Activated CD4-positive, alpha-beta memory T cell treated with anti-CD3 and anti-CD28 coated beads for 36 hours (primary cell): ENCODE measurements at regions not wholly inside any gene's neighbourhood (a gene's known extent, or its start where the extent isn't known, plus 50 kb on each side); places are given as distances from the start of the nearest gene placed in this dataset.
"Not testable (repeated sequence)": the region's sequence is repeated elsewhere in the genome, so short reads cannot be mapped to it uniquely, and the experiment has no call there.

ENCODE experiments used
- CTCF ChIA-PET: fragments of 350-600 bp; sonication (Branson Sonifier 250); formaldehyde crosslinking; loops from one replicate; lab custom pipeline; 2021; ENCODE audit warnings: antibody characterized with exemption, inconsistent platforms; lab: Charles Lee
- POLR2A ChIA-PET: fragments of 350-600 bp; sonication (Branson Sonifier 250); formaldehyde crosslinking; loops from one replicate; lab custom pipeline; 2021; ENCODE audit warnings: antibody characterized with exemption; lab: Charles Lee
- DNase-seq: peaks from one replicate; pipeline ENCODE4 v3.0.0-alpha.2; 2020
- H3K27ac Mint-ChIP-seq: one replicate; pipeline ENCODE4 v1.8.0; 2021; ENCODE audit warnings: mixed read lengths
- H3K27me3 Mint-ChIP-seq: one replicate; pipeline ENCODE4 v1.8.0; 2021; ENCODE audit warnings: mixed read lengths
- H3K36me3 Mint-ChIP-seq: one replicate; pipeline ENCODE4 v1.8.0; 2021; ENCODE audit warnings: mixed read lengths
- H3K4me1 Mint-ChIP-seq: one replicate; pipeline ENCODE4 v1.8.0; 2021; ENCODE audit warnings: low read depth, mixed read lengths
- H3K4me3 Mint-ChIP-seq: one replicate; pipeline ENCODE4 v1.8.0; 2021; ENCODE audit warnings: mild to moderate bottlenecking, mixed read lengths
- H3K9me3 Mint-ChIP-seq: one replicate; pipeline ENCODE4 v1.8.0; 2021; ENCODE audit warnings: mixed read lengths
- intact Hi-C: fragments of 100-400 bp; cut with micrococcal nuclease; formaldehyde crosslinking; loops from one replicate; pipeline ENCODE4 v1.15.1; 2023

DNA sequence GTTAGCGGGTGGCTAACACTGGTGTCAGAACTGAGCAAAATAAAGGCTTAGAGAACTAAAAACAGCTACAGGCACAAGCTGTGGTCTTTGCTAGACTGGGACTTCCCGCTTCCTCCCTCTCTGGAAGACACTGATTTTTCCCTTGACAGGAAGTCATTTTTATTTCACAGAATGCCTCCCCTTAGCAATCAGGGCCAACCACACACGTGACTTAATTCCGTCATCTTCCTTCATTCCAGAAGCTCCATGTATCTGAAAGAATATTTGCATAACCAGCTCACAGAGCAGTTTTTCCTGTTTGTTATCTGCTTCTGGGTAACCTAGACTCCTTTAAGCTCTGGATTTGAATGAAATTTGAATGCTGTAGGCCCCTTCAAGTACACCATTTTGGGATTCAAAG is 327.5 kb upstream of the FRG1 start:
- no peak for DNase-seq
- peaks cover 6% of the 10 kb centered on the region for H3K9me3 Mint-ChIP-seq
- H3K4me1 Mint-ChIP-seq = no peaks in the 10 kb centered on the region
- no peaks in the 10 kb centered on the region for H3K27me3 Mint-ChIP-seq
- no peak overlapping the region for H3K27ac Mint-ChIP-seq
- intact Hi-C loops = no loop called here
- ChIA-PET CTCF (no interaction called here), POLR2A (no interaction called here)
- no peaks in the 10 kb centered on the region for H3K36me3 Mint-ChIP-seq
- no peak overlapping the region for H3K4me3 Mint-ChIP-seq

DNA sequence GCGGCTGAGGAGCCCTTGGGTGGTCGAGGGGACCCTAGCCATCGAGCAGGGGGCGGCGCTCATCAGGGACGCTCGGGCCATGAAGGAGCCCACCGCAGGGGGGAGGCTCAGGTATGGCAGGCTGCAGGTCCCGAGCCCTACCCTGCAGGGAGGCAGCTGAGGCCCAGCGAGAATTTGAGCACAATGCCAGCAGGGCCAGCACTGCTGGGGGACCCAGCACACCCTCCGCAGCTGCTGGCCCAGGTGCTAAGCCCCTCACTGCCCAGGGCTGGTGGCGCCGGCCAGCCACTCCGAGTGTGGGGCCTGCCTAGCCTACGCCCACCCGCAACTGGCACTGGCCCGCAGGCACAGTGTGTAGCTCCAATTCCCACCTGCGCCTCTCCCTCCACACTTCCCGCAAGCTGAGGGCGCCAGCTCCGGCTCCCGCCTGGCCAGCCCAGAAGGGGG is 325.4 kb upstream of the FRG1 start:
- Mint-ChIP-seq H3K36me3 (no peaks in the 10 kb centered on the region), H3K9me3 (peaks cover 6% of the 10 kb centered on the region), H3K4me3 (no peak overlapping the region), H3K4me1 (no peaks in the 10 kb centered on the region), H3K27me3 (no peaks in the 10 kb centered on the region), H3K27ac (no peak overlapping the region)
- intact Hi-C loops = no loop called here
- ChIA-PET POLR2A (no interaction called here), CTCF (no interaction called here)
- DNase-seq = no peak

DNA sequence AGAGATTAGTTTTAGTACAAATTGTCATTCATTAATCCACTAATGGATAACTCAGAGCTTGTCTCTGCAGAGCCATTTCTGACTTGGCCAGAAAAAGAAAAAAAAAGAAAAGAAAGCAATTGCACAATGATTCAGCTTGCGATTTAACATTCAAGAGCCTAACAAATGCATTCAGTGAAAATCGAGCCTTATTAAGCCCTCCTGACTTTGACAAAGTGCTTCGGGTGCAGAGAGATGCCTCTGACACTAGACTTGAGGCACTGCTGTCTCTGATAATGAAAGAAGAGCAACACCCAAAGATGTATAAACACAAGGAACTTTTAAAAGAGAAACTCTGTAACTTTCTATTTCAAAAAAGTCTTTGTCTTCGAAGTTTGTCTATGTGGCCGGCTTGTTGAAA is 322.9 kb upstream of the FRG1 start:
- intact Hi-C loops, H3K4me3 Mint-ChIP-seq, CTCF ChIA-PET, DNase-seq, H3K4me1 Mint-ChIP-seq, H3K36me3 Mint-ChIP-seq, POLR2A ChIA-PET, H3K9me3 Mint-ChIP-seq, H3K27ac Mint-ChIP-seq, H3K27me3 Mint-ChIP-seq: not testable (repeated sequence)

DNA sequence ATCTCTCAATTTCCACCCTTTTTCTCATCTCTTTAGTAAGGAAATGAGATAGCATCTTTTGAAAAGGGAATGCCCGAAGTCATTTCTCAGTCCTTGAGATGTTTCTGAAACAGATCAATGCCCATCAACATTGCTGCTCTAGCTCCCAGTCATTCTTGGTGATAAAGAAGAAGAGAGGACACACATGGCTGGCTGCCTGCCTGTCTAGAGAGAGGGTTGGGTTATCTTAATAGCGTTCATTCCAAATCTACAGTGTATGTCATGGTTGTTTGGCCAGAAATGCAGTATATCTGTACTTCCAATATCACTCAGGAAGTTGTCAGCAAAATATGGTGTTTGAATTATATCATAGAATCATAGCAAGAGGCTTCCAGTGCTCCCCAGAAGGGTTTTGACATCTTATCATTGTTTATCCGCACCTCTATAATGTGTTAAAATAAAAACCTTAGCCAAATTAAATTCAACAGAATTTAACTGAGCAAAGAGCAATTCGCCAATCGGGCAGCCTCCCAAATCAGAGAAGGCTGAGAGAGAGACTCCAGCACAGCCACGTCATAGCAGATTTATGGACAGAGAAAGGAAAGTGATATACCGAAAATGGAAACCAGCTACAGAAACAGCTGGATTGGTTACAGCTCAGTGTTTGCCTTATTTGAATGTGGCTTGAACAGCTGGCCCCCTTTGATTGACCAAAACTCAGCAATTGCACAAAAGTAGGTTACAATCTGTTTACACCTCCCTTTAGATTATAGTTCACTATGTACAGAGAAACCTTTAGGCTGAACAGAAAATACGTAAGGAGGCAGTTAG is 321.0 kb upstream of the FRG1 start:
- H3K36me3 Mint-ChIP-seq, H3K4me1 Mint-ChIP-seq, H3K9me3 Mint-ChIP-seq, H3K27ac Mint-ChIP-seq, intact Hi-C loops, H3K27me3 Mint-ChIP-seq, POLR2A ChIA-PET, DNase-seq, H3K4me3 Mint-ChIP-seq, CTCF ChIA-PET: not testable (repeated sequence)

DNA sequence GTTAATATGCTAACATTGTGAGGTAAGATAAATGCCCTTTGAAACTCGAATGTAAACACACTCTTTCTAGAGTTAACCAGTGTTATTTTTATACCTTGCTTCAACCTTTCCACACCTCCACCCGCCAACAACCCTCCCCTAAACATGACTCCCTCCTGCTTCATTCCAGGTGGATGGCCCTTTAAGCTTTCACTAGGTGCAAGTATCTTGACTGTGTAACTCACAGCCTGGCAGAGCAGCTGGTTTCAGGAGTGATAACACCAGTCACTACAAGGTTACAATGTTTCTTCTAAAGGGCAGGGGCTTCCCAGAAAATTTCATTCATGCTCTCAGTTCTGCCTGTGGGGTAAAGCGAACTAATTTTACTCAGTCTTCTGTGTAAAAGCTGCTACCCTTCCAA is 318.1 kb upstream of the FRG1 start:
- H3K36me3 Mint-ChIP-seq, H3K9me3 Mint-ChIP-seq, CTCF ChIA-PET, DNase-seq, H3K4me1 Mint-ChIP-seq, H3K27ac Mint-ChIP-seq, H3K27me3 Mint-ChIP-seq, POLR2A ChIA-PET, intact Hi-C loops, H3K4me3 Mint-ChIP-seq: not testable (repeated sequence)

DNA sequence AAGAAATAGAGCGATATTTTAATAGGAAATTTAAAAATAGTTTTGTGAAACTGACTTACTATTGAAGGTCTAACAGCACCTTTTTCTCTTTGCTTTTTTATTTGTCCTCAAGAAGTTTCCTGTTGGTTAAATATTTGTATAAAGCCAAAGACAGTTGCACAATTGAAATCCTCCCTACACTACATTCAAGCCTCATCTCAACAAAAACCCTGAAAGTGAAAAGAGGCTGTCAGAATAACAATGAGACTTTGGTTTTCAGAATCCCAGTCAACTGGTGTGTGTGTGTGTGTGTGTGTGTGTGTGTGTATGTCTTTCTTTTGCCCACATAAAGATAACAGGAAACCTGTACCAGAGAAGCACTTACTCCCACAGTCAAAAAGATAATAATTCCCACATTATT is 313.6 kb upstream of the FRG1 start:
- POLR2A ChIA-PET, H3K27me3 Mint-ChIP-seq, H3K36me3 Mint-ChIP-seq, intact Hi-C loops, CTCF ChIA-PET, H3K27ac Mint-ChIP-seq, H3K4me1 Mint-ChIP-seq, DNase-seq, H3K9me3 Mint-ChIP-seq, H3K4me3 Mint-ChIP-seq: not testable (repeated sequence)

DNA sequence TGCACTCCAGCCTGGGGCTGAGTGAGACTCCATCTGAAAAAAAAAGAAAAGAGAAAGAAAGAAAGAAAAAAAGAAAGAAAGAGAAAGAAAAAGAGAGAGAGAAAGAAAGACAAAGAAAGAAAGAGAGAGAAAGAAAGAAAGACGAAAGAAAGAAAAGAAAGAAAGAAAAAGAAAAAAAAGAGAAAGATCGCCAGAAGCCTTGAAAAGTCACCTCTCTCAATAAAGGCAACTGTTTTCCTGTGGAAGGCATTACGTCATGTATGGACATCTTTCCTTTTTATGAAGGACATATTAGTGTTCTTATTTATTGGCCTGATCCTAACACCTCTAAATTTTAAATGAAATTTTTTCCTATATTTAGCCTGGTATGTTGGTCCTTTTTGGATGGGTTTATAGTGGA is 310.9 kb upstream of the FRG1 start:
- intact Hi-C loops, H3K4me1 Mint-ChIP-seq, DNase-seq, POLR2A ChIA-PET, H3K36me3 Mint-ChIP-seq, H3K27ac Mint-ChIP-seq, H3K27me3 Mint-ChIP-seq, CTCF ChIA-PET, H3K9me3 Mint-ChIP-seq, H3K4me3 Mint-ChIP-seq: not testable (repeated sequence)

DNA sequence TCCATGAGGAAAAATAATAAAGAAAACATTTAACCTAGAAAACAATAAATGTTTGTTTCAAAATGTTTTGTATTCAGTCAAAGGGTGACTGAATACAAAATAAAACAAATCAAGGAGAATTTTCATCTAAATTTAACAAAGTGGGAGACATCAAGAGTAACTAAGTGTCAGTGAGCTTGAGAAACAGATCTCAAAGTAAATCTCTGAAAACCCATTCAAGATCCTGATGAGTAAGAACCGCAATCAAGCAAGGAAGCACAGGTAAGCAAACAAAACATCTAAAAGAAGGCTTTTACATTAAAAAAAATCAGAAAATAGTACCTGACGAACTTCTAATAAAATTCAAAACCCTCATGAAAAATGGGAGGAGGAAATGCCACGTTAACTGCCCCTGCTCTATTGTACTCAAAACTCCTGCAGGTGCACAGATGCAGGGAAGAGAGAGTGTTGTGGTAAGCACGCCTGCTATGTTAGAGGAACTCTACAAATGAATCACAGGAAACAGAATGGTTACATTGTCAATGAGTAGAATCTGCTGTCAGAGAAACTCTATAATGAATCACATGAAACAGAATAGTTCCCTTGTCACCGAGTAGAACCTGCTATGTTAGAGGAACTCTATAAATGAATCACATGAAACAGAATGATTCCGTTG is 309.6 kb upstream of the FRG1 start:
- H3K27ac Mint-ChIP-seq, H3K4me1 Mint-ChIP-seq, H3K36me3 Mint-ChIP-seq, POLR2A ChIA-PET, H3K27me3 Mint-ChIP-seq, intact Hi-C loops, H3K9me3 Mint-ChIP-seq, H3K4me3 Mint-ChIP-seq, CTCF ChIA-PET, DNase-seq: not testable (repeated sequence)

DNA sequence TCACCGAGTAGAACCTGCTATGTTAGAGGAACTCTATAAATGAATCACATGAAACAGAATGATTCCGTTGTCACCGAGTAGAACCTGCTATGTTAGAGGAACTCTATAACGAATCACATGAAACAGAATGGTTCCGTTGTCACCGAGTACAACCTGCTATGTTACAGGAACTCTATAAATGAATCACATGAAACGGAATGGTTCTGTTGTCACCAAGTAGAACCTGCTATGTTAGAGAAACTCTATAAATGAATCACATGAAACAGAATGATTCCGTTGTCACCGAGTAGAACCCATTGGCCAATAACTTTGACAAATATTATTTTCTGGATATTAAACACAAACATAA is 309.1 kb upstream of the FRG1 start:
- H3K36me3 Mint-ChIP-seq, H3K4me1 Mint-ChIP-seq, CTCF ChIA-PET, intact Hi-C loops, H3K27me3 Mint-ChIP-seq, DNase-seq, H3K9me3 Mint-ChIP-seq, POLR2A ChIA-PET, H3K4me3 Mint-ChIP-seq, H3K27ac Mint-ChIP-seq: not testable (repeated sequence)

DNA sequence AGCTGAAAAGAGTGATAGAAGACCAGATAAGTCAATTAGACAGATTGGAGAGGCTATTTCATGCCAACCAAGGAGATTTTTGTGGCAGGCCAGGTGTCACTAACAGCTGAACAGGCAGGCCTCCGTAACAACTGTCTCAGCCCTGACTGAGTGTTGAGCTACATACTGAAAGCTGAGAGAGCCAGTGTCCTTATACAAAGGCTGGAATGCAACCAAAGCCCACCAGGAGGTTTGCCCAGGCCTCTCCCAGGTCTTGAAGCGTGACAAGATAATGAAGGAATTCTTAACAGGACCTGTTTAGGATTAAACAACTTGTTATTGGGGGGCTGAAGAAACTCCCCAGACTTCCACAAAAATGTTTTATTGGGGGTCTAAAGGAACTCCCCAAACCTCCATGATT is 290.2 kb upstream of the FRG1 start:
- POLR2A ChIA-PET, DNase-seq, H3K27me3 Mint-ChIP-seq, intact Hi-C loops, H3K9me3 Mint-ChIP-seq, CTCF ChIA-PET, H3K27ac Mint-ChIP-seq, H3K4me3 Mint-ChIP-seq, H3K4me1 Mint-ChIP-seq, H3K36me3 Mint-ChIP-seq: not testable (repeated sequence)

DNA sequence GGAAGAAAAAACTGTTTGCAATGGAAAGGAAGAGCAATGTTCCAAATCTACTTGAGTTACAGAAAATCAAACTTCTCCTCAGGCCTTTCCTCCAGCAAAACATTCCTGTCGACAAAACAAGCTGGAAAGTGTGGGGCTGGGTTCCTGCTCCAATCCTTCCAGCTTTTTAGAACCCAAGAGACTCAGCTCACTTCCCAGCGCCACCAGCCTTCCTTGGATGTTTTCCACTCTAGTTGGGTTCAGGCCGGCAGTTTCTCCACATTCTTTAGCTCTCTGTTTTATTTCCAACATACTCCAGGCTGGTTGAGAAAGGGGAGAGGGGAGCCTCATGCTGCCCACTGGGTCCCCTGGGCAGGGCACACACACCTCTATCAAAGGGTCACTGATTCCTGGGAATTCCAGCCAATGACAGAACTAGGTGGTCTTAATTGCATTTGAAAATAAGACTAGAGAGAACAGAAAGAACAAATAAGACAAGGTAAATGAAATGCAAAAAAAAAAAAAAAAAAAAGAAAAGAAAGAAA is 287.5 kb upstream of the FRG1 start:
- H3K4me1 Mint-ChIP-seq, H3K27me3 Mint-ChIP-seq, H3K27ac Mint-ChIP-seq, intact Hi-C loops, H3K9me3 Mint-ChIP-seq, DNase-seq, CTCF ChIA-PET, POLR2A ChIA-PET, H3K4me3 Mint-ChIP-seq, H3K36me3 Mint-ChIP-seq: not testable (repeated sequence)

DNA sequence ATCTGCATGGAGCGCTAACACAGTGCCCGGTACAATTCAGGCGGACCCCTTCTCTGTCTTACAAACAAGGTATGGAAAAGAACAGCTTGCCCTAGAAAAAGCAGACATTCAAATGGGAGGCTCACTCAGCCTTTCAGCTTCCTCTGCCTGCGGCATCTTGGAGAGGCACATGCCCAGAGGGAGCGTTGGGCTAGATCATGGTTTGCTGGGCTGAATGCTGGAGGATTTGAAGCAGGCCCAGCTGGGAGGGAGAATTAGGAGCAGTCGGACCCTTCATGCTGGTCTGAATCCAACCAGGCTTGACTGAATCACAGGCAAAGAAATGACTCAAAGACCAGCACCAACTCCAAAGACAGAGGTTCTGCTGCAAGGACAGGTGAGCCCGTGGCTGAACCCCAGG is 286.7 kb upstream of the FRG1 start:
- POLR2A ChIA-PET, H3K27ac Mint-ChIP-seq, H3K4me1 Mint-ChIP-seq, H3K27me3 Mint-ChIP-seq, DNase-seq, H3K4me3 Mint-ChIP-seq, CTCF ChIA-PET, H3K36me3 Mint-ChIP-seq, intact Hi-C loops, H3K9me3 Mint-ChIP-seq: not testable (repeated sequence)

DNA sequence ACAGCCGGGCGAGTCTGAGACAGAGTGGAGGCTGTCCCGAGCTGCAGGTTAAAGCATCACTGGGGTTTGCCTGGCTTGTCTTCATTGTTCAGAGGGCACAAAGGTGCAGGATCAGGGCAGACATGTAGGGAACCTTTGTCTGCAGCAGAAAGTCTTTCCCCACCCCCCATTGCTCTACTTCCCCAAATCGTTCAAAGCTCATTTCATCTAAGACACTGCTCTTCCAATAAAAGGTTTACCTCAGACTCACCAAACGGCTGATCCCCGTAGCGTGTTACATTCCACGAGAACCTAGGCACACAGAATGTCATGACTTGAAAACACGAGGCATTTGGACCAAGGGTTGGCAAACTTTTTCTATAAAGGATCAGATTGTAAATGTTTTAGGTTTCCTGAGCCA is 286.3 kb upstream of the FRG1 start:
- POLR2A ChIA-PET, intact Hi-C loops, H3K27ac Mint-ChIP-seq, H3K36me3 Mint-ChIP-seq, CTCF ChIA-PET, H3K4me1 Mint-ChIP-seq, H3K4me3 Mint-ChIP-seq, DNase-seq, H3K27me3 Mint-ChIP-seq, H3K9me3 Mint-ChIP-seq: not testable (repeated sequence)
